OCI-LY3 (cell line): ENCODE measurements at regions not wholly inside any gene's neighbourhood (a gene's known extent, or its start where the extent isn't known, plus 50 kb on each side); places are given as distances from the start of the nearest gene placed in this dataset.

Source experiments
- H2AFZ ChIP-seq: fragments of 200-600, 300-600 bp; shearing (Covaris generic); 2 replicates; pipeline ENCODE4 v1.6.0; 2014; ENCODE audit warnings: antibody characterized with exemption, low read depth, low read length
- H3K27ac ChIP-seq: fragments of 200-600, 300-600 bp; sonication (generic); 2 replicates; pipeline ENCODE4 v1.5.1; 2014; ENCODE audit warnings: mild to moderate bottlenecking, low read length, moderate library complexity, mixed read lengths
- H3K27me3 ChIP-seq: fragments of 200-600, 300-600 bp; sonication (generic); 2 replicates; pipeline ENCODE4 v1.6.1; 2014; ENCODE audit warnings: low read depth, low read length, mixed read lengths
- H3K36me3 ChIP-seq: fragments of 200-600, 300-600 bp; sonication (generic); replicated peaks from 2 replicates; pipeline ENCODE3; 2014; ENCODE audit warnings: low read depth, low read length, mixed read lengths
- H3K4me1 ChIP-seq: fragments of 300-600, 200-600 bp; sonication (generic); 2 replicates; pipeline ENCODE4 v1.6.1; 2014; ENCODE audit warnings: low read length, mixed read lengths
- H3K4me2 ChIP-seq: fragments of 200-600, 300-600 bp; sonication (generic); 2 replicates; pipeline ENCODE4 v1.6.1; 2014; ENCODE audit warnings: low read length, mixed read lengths
- H3K4me3 ChIP-seq: fragments of 300-600, 200-600 bp; sonication (generic); 2 replicates; pipeline ENCODE4 v1.5.1; 2014; ENCODE audit warnings: antibody characterized with exemption, mild to moderate bottlenecking, low read length, moderate library complexity
- H3K79me2 ChIP-seq: fragments of 300-600, 200-600 bp; shearing (Covaris generic); 2 replicates; pipeline ENCODE4 v1.6.1; 2014; ENCODE audit warnings: mild to moderate bottlenecking, low read length, mixed read lengths
- H3K9ac ChIP-seq: fragments of 300-600, 200-600 bp; shearing (Covaris generic); 2 replicates; pipeline ENCODE4 v1.6.0; 2014; ENCODE audit warnings: mild to moderate bottlenecking, low read length, moderate library complexity
- H3K9me3 ChIP-seq: fragments of 200-600, 300-600 bp; shearing (Covaris generic); 2 replicates; pipeline ENCODE4 v1.6.1; 2014; ENCODE audit warnings: low read length, mixed read lengths; ENCODE audit not compliant: insufficient read depth
- H4K20me1 ChIP-seq: fragments of 200-600, 300-600 bp; sonication (generic); 2 replicates; pipeline ENCODE4 v1.6.1; 2016; ENCODE audit warnings: low read length, mixed read lengths; ENCODE audit not compliant: insufficient read depth
- CTCF ChIP-seq: fragments of 200-600, 300-600 bp; sonication (generic); IDR thresholded peaks from 2 replicates; pipeline ENCODE4 v1.5.1; 2014; ENCODE audit warnings: antibody characterized with exemption, low read length, low read depth
- EZH2phosphoT487 ChIP-seq: fragments of 200-600 bp; shearing (Covaris generic); IDR thresholded peaks from 2 replicates; pipeline ENCODE4 v1.6.1; 2018; ENCODE audit warnings: antibody characterized with exemption, mixed run types, low read depth

- TF ChIP-seq EZH2phosphoT487 (no peak), CTCF (no peak)
- Histone ChIP-seq H3K27me3 (no peaks in the 10 kb centered on the region), H3K9ac (no peak overlapping the region), H3K36me3 (no peaks in the 10 kb centered on the region), H2AFZ (no peak overlapping the region), H3K4me2 (no peak overlapping the region), H3K4me3 (no peak overlapping the region), H4K20me1 (no peaks in the 10 kb centered on the region), H3K79me2 (no peaks in the 10 kb centered on the region), H3K9me3 (no peaks in the 10 kb centered on the region), H3K4me1 (no peaks in the 10 kb centered on the region), H3K27ac (no peak overlapping the region)
Measured at GRCh38 chr14:44099743-44100488, 407.2 kb downstream of the FSCB start.

GRCh38 chr14:44081146-44081545 lies 425.9 kb downstream of the FSCB start:
- no peaks in the 10 kb centered on the region for H4K20me1 ChIP-seq
- H3K4me3 ChIP-seq = no peak overlapping the region
- H3K27ac ChIP-seq = no peak overlapping the region
- no peaks in the 10 kb centered on the region for H3K79me2 ChIP-seq
- H3K9ac ChIP-seq = no peak overlapping the region
- H3K36me3 ChIP-seq = no peaks in the 10 kb centered on the region
- no peak overlapping the region for H3K4me2 ChIP-seq
- no peak overlapping the region for H2AFZ ChIP-seq
- no peaks in the 10 kb centered on the region for H3K9me3 ChIP-seq
- TF ChIP-seq CTCF (no peak), EZH2phosphoT487 (no peak)
- no peaks in the 10 kb centered on the region for H3K4me1 ChIP-seq
- no peaks in the 10 kb centered on the region for H3K27me3 ChIP-seq

GRCh38 chr14:44070046-44070445 lies 437.0 kb downstream of the FSCB start:
- H3K9ac ChIP-seq = no peak overlapping the region
- TF ChIP-seq CTCF = no peak
- no peak for TF ChIP-seq EZH2phosphoT487
- H3K27me3 ChIP-seq = no peaks in the 10 kb centered on the region
- no peak overlapping the region for H3K27ac ChIP-seq
- no peaks in the 10 kb centered on the region for H3K36me3 ChIP-seq
- H3K4me3 ChIP-seq = no peak overlapping the region
- H2AFZ ChIP-seq = no peak overlapping the region
- no peaks in the 10 kb centered on the region for H3K4me1 ChIP-seq
- no peaks in the 10 kb centered on the region for H4K20me1 ChIP-seq
- 0 out of 2 replicates have a peak, but pooled peaks cover 2% of the 10 kb centered on the region for H3K9me3 ChIP-seq
- no peak overlapping the region for H3K4me2 ChIP-seq
- no peaks in the 10 kb centered on the region for H3K79me2 ChIP-seq

- Histone ChIP-seq H3K4me1 (no peaks in the 10 kb centered on the region), H3K4me2 (no peak overlapping the region), H3K79me2 (no peaks in the 10 kb centered on the region), H3K4me3 (no peak overlapping the region), H3K36me3 (no peaks in the 10 kb centered on the region), H2AFZ (no peak overlapping the region), H3K27ac (no peak overlapping the region), H3K9me3 (no peaks in the 10 kb centered on the region; the same call in 1 of the 2 replicates), H3K9ac (no peak overlapping the region), H4K20me1 (no peaks in the 10 kb centered on the region), H3K27me3 (no peaks in the 10 kb centered on the region)
- TF ChIP-seq CTCF (no peak), EZH2phosphoT487 (no peak)
Measured at GRCh38 chr14:44053422-44053821, 453.7 kb downstream of the FSCB start.
